Gastroesophageal sphincter (tissue), 3 donors: ENCODE measurements at regions not wholly inside any gene's neighbourhood (a gene's known extent, or its start where the extent isn't known, plus 50 kb on each side); places are given as distances from the start of the nearest gene placed in this dataset.

Source experiments
- CTCF ChIP-seq, 4 experiments: fragments of 200-600 bp in 2 of 4; fragments of 450-650 bp in 2 of 4; sonication (generic) in 1 of 4; IDR thresholded peaks; one replicate each; pipeline ENCODE4 v1.5.1; 2017 to 2019; ENCODE audit warnings: antibody characterized with exemption in 4 of 4, mild to moderate bottlenecking in 2 of 4, moderate library complexity in 2 of 4
- EP300 ChIP-seq: sonication (generic); formaldehyde crosslinking; IDR thresholded peaks from one replicate; pipeline ENCODE4 v1.6.1; 2017; ENCODE audit warnings: antibody characterized with exemption, mild to moderate bottlenecking
- POLR2A ChIP-seq, 2 donors: fragments of 450-650 bp; IDR thresholded peaks; one replicate each; pipeline ENCODE4 v1.6.1; 2017; ENCODE audit warnings: antibody characterized with exemption in 2 of 2, mild to moderate bottlenecking in 2 of 2, moderate library complexity in 1 of 2
- POLR2AphosphoS5 ChIP-seq: sonication (generic); formaldehyde crosslinking; IDR thresholded peaks from one replicate; pipeline ENCODE4 v1.6.1; 2017; ENCODE audit warnings: antibody characterized with exemption

- TF ChIP-seq CTCF (IDR thresholded peaks at IDR 0.05) (no peak), POLR2AphosphoS5 (no peak), POLR2A (IDR thresholded peaks at IDR 0.05) (no peak), EP300 (no peak)
These were observed 1024.3 kb upstream of the EYS start for GRCh38 chr6:66731310-66731709.
